HG02588 (cell line): ENCODE measurements at regions not wholly inside any gene's neighbourhood (a gene's known extent, or its start where the extent isn't known, plus 50 kb on each side); places are given as distances from the start of the nearest gene placed in this dataset.
"Not testable (repeated sequence)": the region's sequence is repeated elsewhere in the genome, so short reads cannot be mapped to it uniquely, and the experiment has no call there.

Experiments used
- ATAC-seq: cut with Tn5 transposase; IDR thresholded peaks from one replicate; pipeline ENCODE4 v1.9.1; 2021; ENCODE audit warnings: mild to moderate bottlenecking, moderate library complexity; ENCODE audit not compliant: unreplicated experiment

DNA sequence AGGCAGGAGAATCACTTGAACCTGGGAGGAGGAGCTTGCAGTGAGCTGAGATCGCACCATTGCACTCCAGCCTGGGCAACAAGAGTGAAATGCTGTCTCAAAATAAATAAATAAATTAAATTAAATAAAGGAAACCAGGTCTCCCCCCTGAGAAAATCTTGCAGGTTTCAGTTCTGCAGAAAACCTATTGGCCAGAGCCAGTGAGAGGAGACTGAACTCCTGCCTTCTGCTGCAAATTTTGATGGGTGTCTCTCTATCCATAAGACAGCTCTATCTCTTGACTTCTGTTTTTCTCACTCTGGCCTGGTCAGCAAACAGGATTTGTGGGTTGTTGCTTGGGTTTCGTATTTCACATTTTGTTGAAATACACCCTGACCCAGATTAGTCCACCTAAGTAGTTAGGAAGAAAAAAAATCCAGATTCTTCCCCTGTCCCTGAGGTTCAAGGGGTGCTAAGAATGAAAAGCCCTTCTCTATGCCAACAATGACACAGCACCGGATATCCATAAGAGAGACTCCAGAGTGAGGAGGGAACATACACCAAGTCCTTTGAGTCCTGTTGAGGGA, 86.7 kb upstream of the MAP4K4 start:
- no peak for ATAC-seq

DNA sequence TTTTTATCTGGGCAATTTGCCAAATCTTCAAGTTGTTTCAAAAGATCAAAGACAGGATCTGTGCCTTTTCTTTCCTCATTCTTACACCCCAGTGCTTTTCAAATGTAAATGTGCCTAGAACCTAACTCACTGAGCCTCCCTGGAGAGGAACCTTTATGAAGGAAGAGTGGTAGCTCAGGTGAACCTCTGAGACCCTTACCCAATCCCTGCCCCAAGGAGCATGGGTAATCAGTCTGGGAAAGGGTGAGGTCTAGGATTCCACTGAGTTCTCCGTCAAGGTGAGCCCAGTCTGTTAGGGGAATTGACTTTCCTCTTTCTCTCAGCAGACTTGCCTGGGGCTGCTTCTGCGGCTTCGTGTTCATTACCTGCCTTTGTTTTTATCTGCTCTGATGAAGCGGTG, 88.1 kb upstream of the MAP4K4 start:
- no peak for ATAC-seq

DNA sequence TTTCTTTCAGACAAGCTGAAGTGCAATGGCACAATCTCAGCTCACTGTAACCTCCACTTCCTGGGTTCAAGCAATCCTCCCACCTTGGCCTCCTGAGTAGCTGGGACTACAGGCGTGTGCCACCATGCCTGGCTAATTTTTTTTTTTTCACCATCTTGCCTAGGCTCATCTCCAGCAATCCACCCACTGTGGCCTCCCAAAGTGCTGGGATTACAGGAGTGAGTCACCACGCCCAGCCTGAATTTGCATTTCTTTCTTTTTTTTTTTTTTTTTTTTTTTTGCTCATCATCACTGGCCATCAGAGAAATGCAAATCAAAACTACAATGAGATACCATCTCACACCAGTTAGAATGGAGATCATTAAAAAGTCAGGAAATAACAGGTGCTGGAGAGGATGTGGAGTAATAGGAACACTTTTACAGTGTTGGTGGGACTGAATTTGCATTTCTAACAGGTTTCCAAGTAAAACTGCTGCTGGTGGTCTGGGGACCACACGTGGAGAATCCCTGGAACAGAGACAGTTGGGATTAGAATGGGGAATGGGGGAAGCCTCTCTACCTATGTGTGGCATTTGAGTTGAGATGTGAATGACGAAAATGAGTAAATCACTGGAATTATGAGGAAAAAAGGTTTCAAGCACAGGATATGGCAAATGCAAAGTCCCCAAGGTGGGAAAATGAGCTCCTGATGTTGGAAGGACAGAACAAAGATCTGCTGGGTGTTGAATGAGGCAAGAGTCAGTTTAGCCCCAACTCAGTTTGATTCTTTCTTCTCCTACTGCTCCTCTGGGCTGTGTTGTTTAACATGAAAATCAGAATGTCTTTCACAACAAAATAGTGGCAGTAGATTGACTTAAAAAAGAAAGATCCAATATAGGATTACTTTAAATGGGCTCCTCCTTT, 88.8 kb upstream of the MAP4K4 start:
- ATAC-seq = no peak

DNA sequence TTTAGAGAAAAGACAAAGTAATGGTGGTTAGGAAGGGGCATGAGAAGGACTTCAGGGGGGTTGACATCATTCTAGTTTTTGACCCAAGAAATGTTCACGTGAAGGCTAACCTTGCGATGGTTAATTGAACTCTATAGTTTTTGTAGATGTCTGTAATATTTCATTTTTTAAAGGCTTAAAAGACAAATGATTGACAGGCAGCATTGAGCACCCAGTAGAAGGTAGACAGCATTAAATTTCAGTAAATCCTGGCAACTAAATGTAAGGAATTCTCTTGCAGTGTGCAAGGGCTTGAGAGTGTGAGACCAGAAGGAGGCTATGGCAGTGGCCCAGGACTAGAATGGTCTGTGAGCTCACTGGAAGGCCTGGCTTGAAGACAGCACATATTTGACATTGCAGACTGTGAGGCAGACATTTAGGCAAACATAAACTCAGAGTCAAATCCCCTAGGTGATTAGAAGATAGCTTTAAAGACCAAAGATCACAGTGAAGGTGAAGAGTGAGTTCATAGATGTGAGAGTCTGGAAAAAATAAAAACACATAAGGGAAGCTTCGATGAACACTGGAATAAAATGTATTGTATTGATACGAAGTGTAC, 100.1 kb upstream of the MAP4K4 start:
- no peak for ATAC-seq

DNA sequence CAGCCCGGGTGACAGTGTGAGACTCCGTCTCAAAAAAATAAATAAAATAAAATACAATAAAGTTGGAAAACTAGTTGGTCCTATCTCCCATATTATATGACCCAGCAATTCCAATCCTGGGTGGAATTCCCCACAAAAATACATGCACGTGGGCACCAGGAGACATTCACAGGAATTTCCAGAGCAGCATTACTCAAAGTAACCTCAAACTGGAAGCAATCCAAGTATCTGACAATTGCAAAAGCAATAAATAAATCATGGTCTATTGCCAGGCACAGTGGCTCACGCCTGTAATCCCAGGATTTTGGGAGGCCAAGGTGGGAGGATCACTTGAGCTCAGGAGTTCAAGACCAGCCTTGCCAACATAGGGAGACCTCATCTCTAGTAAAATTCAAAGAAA, 101.2 kb upstream of the MAP4K4 start:
- no peak for ATAC-seq

DNA sequence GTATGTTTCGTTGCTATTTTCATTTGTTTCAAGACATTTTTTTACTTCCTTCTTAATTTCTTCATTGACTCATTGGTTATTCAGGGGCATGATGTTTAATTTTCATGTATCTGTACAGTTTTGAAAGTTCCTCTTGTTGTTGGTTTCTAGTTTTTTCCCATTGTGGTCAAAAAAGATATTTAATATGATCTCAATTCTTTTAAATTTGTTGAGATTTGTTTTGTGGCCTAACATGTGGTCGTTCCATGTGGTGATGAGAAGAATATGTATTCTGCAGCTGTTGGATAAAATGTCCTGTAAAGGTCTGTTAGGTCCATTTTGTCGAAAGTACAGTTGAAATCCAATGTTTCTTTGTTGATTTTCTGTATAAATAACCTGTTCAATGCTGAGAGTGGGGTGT, 110.3 kb upstream of the MAP4K4 start:
- no peak for ATAC-seq

DNA sequence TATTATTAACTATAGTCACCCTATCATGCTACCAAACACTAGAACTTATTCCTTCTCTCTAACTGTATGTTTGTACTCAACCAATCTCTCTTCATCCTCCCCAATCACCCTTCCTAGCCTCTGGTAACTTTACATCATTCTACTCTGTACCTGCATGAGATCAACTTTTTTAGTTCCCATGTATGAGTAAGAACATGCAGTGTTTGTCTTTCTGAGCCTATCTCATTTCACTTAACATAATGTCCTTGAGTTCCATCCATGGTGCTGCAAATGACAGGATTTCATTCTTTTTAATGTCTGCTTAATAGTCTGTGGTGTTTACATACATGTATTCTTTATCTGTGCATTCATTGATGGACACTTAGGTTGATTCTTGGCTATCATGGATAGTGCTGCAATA, 108.9 kb upstream of the RFX8 start:
- no peak for ATAC-seq

DNA sequence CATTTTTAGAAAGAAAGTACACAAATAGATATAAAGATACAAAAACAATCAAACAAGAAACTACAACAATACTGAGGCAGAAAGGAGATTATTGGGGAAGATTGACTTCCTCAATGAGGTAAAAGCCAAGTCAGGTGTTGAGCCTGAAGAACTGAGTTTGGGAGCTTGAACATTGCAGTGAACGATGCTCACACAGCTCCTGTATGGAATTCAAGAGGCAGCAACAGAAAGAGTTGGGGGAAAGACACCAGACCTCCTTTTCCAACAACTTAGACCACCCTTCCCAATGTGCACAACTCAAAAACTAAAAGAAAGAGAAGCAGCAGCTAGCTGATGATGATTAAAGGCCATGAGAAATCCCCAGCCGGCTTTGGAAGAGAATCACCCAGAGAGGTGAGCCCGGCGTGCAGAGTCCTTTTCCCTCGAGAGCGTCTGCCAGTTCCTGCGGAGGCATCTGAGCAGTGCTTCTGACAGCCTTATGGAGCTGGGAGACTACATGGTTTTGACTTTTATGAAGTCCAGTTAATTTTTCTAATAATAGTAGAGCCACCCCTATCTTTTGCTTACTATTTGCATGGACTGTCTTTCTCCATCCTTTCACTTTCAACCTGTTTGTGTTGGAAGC, 106.9 kb upstream of the RFX8 start:
- no peak for ATAC-seq

DNA sequence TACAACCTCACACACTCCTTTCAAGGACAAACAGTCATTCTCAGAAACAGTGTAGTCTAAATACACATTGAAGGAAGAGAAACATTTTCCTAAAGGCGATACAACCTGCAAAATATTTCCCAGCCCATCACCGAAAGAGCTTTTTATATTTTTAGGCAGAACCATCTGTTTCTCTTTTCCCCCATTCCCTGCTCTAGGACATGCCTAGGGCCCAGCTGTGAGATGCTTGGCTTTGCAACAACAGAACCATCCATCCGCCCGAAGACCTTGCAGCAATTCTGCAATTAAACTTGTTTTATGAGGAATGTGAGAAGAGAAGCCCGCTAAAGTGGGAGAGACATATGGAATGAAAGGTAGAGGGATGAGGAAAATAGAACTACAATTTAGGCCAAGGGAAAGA, 105.6 kb upstream of the RFX8 start:
- no peak for ATAC-seq

DNA sequence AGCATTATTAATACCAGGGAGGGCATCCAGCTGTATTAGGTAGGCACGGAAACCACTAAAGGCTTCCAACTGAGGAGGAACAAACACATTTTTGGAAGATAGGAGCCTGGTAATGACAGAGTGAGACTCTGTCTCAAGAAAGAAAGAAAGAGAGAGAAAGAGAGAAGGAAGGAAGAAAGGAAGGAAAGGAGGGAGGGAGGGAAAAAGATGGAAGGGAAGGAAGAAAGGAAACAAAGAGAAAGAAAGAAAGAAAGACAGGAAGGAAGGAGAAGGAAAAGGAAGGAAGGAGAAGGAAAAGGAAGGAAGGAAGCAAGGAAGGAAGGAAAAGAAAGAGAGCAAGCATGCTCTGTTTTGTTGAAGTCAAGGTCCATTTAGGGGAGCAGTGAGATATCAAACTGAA, 103.8 kb upstream of the RFX8 start:
- no peak for ATAC-seq

DNA sequence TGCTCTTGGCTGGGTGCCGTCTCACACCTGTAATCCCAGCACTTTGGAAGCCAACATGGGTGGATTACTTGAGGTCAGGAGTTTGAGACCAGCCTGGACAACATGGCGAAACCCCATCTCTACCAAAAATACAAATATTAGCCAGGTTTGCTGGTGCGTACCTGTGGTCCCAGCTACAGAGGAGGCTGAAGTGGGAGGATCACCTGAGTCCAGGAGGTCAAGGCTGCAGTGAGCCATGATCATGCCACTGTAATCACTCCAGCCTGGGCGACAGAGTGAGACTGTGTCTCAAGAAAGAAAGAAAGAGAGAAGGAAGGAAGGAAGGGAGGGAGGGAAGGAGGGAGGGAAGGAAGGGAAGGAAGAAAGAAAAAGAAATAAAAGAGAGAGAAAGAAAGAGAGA, 103.2 kb upstream of the RFX8 start:
- not testable (repeated sequence) for ATAC-seq

DNA sequence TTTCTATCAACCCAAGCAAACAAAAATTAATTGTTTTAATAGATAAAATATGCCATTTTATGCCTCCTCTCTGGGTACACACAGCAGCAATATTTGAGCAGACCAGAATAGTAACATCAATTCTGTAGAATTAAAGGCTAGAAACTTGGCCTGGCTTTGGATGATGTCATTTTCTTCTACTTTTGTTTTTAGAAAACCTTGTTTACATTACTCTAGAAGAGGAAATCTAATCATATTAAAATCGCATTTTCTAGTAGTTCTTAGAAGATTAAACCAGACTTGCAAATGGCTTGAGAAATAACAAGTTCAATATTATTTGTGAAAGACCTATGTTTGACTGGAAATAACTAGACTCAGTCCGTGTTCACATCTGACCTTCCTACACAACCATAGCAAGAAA, 102.3 kb upstream of the RFX8 start:
- no peak for ATAC-seq

DNA sequence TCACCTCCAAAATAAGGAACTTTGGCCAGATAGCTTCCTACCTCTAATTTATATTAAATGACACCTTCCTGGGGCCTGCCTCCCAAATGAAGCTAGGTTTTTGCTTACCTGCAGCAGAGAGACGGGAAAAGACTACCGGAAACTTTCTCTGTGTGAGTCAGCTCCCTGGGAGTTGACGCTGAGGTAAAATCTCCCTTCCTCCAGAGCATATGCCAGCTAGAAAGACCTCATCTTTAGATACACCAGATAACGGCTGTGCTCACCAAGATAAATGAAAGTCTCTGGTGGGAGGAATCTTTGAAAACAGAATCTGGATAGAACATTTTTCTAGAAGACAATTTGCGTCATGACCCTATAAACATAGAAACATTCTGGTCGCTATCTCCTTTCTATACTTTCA, 99.7 kb upstream of the RFX8 start:
- ATAC-seq = no peak

DNA sequence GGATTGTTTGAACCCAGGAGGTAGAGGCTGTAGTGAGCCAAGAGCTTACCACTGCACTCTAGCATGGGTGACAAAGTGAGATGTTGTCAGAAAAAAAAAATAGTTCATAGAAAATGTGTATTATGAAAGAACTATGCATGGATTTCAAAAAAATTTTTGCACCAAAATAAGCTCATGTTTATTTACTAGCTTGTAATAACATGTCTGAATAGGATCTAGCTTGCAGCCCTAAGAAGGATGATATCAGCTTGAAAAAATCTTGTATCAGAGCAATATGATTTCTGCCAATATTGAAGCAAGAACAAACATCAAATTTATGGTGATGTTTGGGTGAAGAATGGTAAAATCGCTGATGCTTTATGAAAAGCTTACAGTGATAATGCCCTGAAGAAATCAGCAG, 97.0 kb upstream of the RFX8 start:
- no peak for ATAC-seq

DNA sequence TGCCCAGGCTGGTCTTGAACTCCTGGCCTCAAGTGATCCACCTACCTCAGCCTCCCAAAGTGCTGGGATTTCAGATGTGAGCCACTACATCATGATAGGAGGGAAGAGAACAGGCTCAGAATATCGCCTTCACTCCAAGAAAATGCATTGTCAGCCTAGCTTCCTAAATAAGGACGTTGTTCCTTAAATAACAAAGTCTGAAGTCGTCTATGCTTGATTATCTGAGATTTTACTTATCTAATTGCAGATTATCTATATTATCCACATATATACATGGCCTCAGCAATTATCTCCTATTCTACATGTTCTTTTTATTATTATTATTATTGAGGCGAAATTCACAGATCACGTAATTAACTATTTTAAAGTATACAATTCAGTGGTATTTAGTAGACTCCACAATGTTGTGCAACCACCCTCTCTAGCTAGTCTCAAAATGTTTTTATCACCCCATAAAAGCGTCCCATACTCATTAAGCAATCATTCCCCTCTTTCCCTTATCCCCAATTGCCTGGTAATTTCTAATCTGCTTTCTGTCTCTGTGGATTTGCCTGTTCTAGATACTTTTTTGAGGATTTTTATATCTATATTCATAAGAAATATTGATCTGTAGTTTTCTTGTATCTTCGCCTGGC, 95.1 kb upstream of the RFX8 start:
- ATAC-seq = no peak

DNA sequence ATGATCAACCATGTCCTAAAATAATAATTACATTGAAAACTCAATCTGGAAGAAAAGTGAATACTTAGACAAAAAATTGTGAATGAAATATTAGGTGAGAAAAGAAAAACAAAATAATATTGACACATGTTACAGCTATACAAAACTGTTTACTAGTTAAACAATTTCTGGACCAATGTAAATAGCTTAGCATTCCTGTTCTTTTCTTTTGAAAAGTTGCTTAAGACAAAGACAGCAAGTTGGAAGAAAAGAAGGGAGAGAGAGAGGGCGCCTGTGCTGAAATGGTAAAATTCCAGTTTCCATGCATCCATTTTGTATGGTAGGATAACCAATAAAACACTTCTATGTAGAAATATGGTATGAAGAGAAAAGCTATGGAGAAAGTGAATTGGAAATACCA, 94.1 kb upstream of the RFX8 start:
- no peak for ATAC-seq

DNA sequence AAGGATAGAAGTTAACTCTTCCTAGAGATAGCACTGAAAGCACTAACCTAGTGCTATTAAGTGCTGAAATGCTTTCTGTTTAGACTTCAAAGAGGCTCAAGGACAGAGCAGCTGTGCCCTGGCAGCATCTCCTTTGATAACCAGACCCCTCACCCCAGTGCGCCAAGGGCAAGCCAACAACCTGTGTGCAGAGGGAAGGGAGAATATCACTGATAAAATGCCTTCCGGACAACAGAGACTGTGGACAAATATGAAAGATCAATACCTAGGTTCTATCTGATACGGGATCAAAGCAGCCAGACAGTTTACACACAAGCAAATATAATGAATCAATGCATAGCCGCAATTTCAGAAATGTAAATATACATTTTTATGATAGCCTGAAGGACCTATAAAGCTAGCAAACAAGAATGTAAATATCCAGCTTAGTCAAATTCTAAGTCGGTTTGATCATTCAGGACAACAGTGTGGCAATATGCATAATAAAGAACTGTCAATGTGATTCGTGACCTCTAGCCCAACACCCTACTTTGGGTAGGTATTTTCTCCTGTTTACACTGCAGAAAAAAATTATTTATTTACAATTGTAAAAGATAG, 91.8 kb upstream of the RFX8 start:
- no peak for ATAC-seq

DNA sequence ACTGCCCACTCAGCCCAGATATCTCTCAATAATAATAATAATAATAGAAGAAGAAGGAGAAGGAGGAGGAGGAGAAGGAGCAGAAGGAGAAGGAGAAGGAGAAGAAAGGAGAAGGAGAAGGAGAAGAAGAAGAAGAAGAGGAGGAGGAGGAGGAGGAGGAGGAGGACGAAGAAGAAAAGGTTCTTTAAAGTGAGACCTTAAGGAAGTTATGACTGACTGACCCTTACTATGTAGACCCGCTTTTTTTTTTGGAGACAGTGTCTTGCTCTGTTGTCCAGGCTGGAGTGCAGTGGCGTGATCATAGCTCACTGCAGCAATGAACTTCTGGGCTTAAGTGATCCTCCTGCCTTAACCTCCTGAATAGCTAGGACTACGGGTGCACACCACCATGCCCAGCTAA, 88.9 kb upstream of the RFX8 start:
- ATAC-seq = no peak

DNA sequence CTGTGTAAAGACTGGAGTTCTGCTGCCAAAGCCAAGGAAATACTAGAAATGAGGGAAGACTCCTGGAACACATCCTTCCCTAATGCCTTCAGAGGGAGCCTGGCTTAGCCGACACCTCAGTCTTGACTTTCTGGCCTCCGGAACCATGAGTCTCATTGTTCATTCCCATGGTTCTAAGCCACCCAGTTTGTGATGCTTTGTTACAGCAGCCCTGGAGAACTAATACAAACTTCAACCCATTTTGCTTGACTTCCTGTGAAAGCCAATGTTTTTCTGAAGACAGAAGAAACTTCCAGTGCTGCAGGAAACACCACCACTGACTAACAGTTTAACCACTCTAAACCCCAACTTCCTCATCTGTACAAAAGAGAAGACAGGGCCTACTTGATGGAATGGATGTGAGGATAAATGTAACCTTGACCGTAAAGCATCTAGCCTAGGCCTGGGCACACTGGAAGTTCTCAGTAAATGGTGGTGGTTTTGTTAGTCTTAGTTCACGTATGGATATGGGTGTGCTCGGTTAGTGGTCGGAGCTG, 85.9 kb upstream of the RFX8 start:
- no peak for ATAC-seq

DNA sequence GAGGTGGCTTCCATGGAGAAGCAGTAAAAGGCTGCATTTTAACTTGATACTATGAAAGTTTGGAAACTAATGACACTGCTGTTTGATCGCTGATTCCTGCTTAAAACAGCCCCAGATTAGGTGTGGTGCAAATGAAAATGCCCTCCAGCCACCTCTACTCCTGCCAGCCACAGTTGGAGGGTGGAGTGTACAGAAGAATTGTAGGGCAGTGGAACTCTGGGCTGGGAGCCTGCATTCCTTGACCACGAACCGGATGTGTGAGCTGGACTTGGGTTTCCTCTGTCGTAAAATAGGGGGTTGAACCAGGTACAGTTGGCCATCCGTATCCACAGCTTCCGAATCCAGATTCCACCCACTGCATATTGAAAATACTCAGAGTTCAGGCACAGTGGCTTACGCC, 84.6 kb upstream of the RFX8 start:
- no peak for ATAC-seq
